AG04450 (cell line): ENCODE measurements at regions not wholly inside any gene's neighbourhood (a gene's known extent, or its start where the extent isn't known, plus 50 kb on each side); places are given as distances from the start of the nearest gene placed in this dataset.
"Not testable (repeated sequence)": the region's sequence is repeated elsewhere in the genome, so short reads cannot be mapped to it uniquely, and the experiment has no call there.

Source experiments
- CTCF ChIA-PET: fragments of 300-600, 350-600 bp; formaldehyde crosslinking; extraction: SDS; loops from one replicate; lab custom pipeline; 2022; ENCODE audit warnings: antibody characterized with exemption, inconsistent platforms; lab: Charles Lee
- POLR2A ChIA-PET: fragments of 350-600 bp; formaldehyde crosslinking; extraction: SDS; loops from one replicate; lab custom pipeline; 2021; ENCODE audit warnings: antibody characterized with exemption, inconsistent platforms; lab: Yijun Ruan, JAX
- DNase-seq: peaks from one replicate; pipeline ENCODE4 v3.0.0-alpha.2; 2011; ENCODE audit warnings: low read depth, low spot score
- H3K27ac ChIP-seq: one replicate; pipeline ENCODE4 v1.5.1; 2012; ENCODE audit warnings: low read depth, low read length, control low read depth
- H3K27me3 ChIP-seq: one replicate; pipeline ENCODE4 v1.6.0; 2012; ENCODE audit warnings: low read length; ENCODE audit not compliant: control insufficient read depth, insufficient read depth
- H3K4me3 ChIP-seq: 2 replicates; pipeline ENCODE4 v1.5.1; 2011; ENCODE audit warnings: mild to moderate bottlenecking, low read depth, low read length, control low read depth
- H3K9me3 ChIP-seq: 2 replicates; pipeline ENCODE4 v1.5.1; 2012; ENCODE audit warnings: low read length; ENCODE audit not compliant: control insufficient read depth, insufficient read depth
- CTCF ChIP-seq: IDR thresholded peaks from 2 replicates; pipeline ENCODE4 v1.5.1; 2011; ENCODE audit warnings: low read depth, low read length, control low read depth, inconsistent platforms

- CTCF ChIA-PET, result no interaction called here
- DNase-seq, result no peak
- no peaks in the 10 kb centered on the region for H3K27me3 ChIP-seq
- no peak for TF ChIP-seq CTCF
- H3K27ac ChIP-seq, result no peak overlapping the region
- POLR2A ChIA-PET, result no interaction called here
- no peaks in the 10 kb centered on the region; the same call in none of the 2 replicates for H3K9me3 ChIP-seq
- H3K4me3 ChIP-seq, result no peak overlapping the region
Observed at GRCh38 chr14:39609119-39609518, 176.9 kb upstream of the FBXO33 start.

GRCh38 chr14:39607978-39608377, 175.7 kb upstream of the FBXO33 start:
- no peak for DNase-seq
- H3K9me3 ChIP-seq, result no peaks in the 10 kb centered on the region; the same call in none of the 2 replicates
- no peak overlapping the region for H3K4me3 ChIP-seq
- CTCF ChIA-PET, result no interaction called here
- TF ChIP-seq CTCF, result no peak
- no peak overlapping the region for H3K27ac ChIP-seq
- POLR2A ChIA-PET, result no interaction called here
- no peaks in the 10 kb centered on the region for H3K27me3 ChIP-seq

GRCh38 chr14:39603942-39604341, 171.7 kb upstream of the FBXO33 start:
- DNase-seq, result no peak
- no peak for TF ChIP-seq CTCF
- H3K27me3 ChIP-seq, result no peaks in the 10 kb centered on the region
- no peak overlapping the region for H3K4me3 ChIP-seq
- ChIA-PET POLR2A (no interaction called here), CTCF (no interaction called here)
- peaks cover 6% of the 10 kb centered on the region; the same call in 1 of the 2 replicates for H3K9me3 ChIP-seq
- H3K27ac ChIP-seq, result no peak overlapping the region

GRCh38 chr14:39593377-39593776, 161.1 kb upstream of the FBXO33 start:
- no peak overlapping the region for H3K4me3 ChIP-seq
- DNase-seq, result no peak
- peaks cover 11% of the 10 kb centered on the region for H3K9me3 ChIP-seq
- no peak overlapping the region for H3K27ac ChIP-seq
- ChIA-PET POLR2A (no interaction called here), CTCF (interaction anchor here (0.7 kb wide), 1 partner anchor 25 kb away, joined by 3 read pairs; no protein-coding TSS in a partner anchor)
- TF ChIP-seq CTCF, result no peak
- H3K27me3 ChIP-seq, result no peaks in the 10 kb centered on the region

- ChIA-PET CTCF (no interaction called here), POLR2A (no interaction called here)
- Histone ChIP-seq H3K9me3 (peaks cover 11% of the 10 kb centered on the region), H3K4me3 (no peak overlapping the region), H3K27ac (no peak overlapping the region), H3K27me3 (no peaks in the 10 kb centered on the region)
- no peak for TF ChIP-seq CTCF
- no peak for DNase-seq
Observed at GRCh38 chr14:39592116-39592789, 160.0 kb upstream of the FBXO33 start.

GRCh38 chr14:39589882-39590281, 157.6 kb upstream of the FBXO33 start:
- H3K27ac ChIP-seq, DNase-seq, H3K4me3 ChIP-seq, H3K27me3 ChIP-seq, POLR2A ChIA-PET, CTCF ChIA-PET: not testable (repeated sequence)
- H3K9me3 ChIP-seq, result peaks cover 11% of the 10 kb centered on the region
